Amygdala (tissue), 56 donors: ENCODE measurements at regions not wholly inside any gene's neighbourhood (a gene's known extent, or its start where the extent isn't known, plus 50 kb on each side); places are given as distances from the start of the nearest gene placed in this dataset.

Source experiments
- DNase-seq, 56 donors: peaks; one replicate each; lab custom pipeline; 2025; lab: John Stamatoyannopoulos, UW

GRCh38 chr11:56932572-56933220, 56.0 kb upstream of the OR5AK2 start:
- no peak for DNase-seq

GRCh38 chr11:56923116-56923515, 65.6 kb upstream of the OR5AK2 start:
- DNase-seq = no peak

- DNase-seq = no peak
Observed at GRCh38 chr11:56922421-56922820, 66.3 kb upstream of the OR5AK2 start.

GRCh38 chr11:56917708-56918400, 70.9 kb upstream of the OR5AK2 start:
- peak in 1 of 56 donors; percentile 17 for DNase-seq

- DNase-seq = no peak
Observed at GRCh38 chr11:56916587-56916986, 72.1 kb upstream of the OR5AK2 start.

- DNase-seq = no peak
Observed at GRCh38 chr11:56916162-56916561, 72.6 kb upstream of the OR5AK2 start.

- DNase-seq = no peak
Observed at GRCh38 chr11:56911312-56911711, 77.4 kb upstream of the OR5AK2 start.

- no peak for DNase-seq
Observed at GRCh38 chr11:56910785-56911184, 77.9 kb upstream of the OR5AK2 start.

GRCh38 chr11:56910046-56910773, 78.5 kb upstream of the OR5AK2 start:
- DNase-seq = no peak

- DNase-seq = no peak
Observed at GRCh38 chr11:56909563-56909962, 79.2 kb upstream of the OR5AK2 start.

GRCh38 chr11:56909080-56909479, 79.6 kb upstream of the OR5AK2 start:
- DNase-seq = no peak

GRCh38 chr11:56906683-56907148, 82.0 kb upstream of the OR5AK2 start:
- DNase-seq = no peak

- no peak for DNase-seq
Observed at GRCh38 chr11:56905936-56906335, 82.8 kb upstream of the OR5AK2 start.

- no peak for DNase-seq
Observed at GRCh38 chr11:56905442-56905841, 83.3 kb upstream of the OR5AK2 start.

- no peak for DNase-seq
Observed at GRCh38 chr11:56898856-56899255, 89.9 kb upstream of the OR5AK2 start.

GRCh38 chr11:56890584-56891305, 98.0 kb upstream of the OR5AK2 start:
- no peak for DNase-seq

GRCh38 chr11:56889986-56890385, 98.7 kb upstream of the OR5AK2 start:
- DNase-seq = no peak

GRCh38 chr11:56887940-56888339, 100.8 kb upstream of the OR5AK2 start:
- DNase-seq = no peak

- DNase-seq = no peak
Observed at GRCh38 chr11:56886455-56886854, 102.3 kb upstream of the OR5AK2 start.

GRCh38 chr11:56885854-56886253, 102.9 kb upstream of the OR5AK2 start:
- no peak for DNase-seq

GRCh38 chr11:56885177-56885576, 103.5 kb upstream of the OR5AK2 start:
- DNase-seq = peak in 1 of 56 donors; percentile 3
